Activated CD8-positive, alpha-beta memory T cell treated with anti-CD3 and anti-CD28 coated beads for 24 hours (primary cell): ENCODE measurements at regions not wholly inside any gene's neighbourhood (a gene's known extent, or its start where the extent isn't known, plus 50 kb on each side); places are given as distances from the start of the nearest gene placed in this dataset.

Experiments
- DNase-seq: peaks from one replicate; pipeline ENCODE4 v3.0.0-alpha.2; 2020

DNA sequence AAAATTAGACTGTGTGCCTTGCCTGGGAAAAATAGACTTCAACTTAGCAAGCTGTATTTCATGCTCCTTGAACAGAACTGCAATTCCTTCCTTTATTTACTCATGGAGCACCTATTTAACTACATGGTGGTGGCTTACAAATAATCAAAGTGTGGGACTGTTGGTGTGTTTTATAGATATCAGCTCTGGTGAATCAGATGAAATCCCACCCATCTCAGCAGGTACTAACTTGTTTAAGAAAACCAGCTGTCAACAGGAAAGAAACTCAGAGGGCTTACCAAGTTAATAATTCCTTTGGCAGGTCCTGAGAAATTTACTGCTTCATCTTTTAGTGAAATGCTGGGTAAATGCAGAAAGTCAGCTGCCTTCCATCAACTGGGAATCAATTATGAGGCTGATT lies 830.6 kb downstream of the SLC4A3 start:
- no peak for DNase-seq

DNA sequence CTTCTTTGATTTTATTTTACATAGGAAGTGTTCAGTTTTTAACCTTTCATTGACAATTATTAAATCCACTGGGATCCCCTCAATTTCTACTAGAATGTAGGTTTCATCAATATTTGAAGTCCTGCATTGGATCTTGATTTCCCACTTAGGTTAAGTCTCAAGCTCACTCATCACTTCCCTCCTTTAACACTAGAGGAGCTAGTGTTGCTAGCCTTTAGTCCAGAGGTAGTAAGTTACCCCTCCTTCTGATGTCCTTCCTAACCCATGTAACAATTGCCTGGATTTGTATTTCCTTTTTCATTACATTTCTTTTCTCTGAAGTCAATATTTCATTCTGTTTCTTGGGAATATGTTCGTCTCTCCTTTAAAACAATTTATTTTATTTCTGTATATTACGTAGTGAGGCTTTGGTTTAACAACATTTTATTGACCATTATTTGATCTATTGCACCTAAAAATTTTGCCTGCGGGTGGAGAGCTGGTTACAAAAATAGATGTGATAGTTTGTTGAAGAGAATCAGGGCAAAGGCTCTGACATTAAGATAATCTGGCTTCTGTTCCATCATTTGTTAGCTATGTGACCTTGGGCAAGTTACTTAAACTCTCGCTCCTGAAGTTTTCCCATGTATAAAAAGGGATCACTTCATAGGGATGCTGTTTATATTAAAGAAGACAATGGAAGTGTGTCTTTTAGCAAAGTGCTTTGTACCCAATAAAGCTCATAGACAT lies 833.0 kb downstream of the SLC4A3 start:
- DNase-seq = no peak

DNA sequence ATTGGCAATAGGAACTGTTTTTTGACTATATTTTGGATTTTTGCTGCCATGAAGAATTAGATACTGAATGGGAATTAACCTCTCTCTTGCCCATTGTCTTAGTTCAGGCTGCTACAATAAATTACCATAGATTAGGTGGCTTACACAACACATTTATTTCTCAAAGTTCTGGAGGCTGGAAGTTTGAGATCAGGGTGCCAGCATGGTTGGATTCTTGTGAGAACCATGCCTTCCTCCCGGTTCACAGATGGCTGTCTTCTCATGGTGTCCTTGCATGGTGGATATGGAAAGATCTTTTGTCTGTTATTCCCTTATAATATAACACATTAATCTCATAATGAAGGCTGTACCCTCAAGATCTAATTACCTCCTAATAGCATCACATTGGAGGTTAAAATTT lies 836.4 kb downstream of the SLC4A3 start:
- no peak for DNase-seq

DNA sequence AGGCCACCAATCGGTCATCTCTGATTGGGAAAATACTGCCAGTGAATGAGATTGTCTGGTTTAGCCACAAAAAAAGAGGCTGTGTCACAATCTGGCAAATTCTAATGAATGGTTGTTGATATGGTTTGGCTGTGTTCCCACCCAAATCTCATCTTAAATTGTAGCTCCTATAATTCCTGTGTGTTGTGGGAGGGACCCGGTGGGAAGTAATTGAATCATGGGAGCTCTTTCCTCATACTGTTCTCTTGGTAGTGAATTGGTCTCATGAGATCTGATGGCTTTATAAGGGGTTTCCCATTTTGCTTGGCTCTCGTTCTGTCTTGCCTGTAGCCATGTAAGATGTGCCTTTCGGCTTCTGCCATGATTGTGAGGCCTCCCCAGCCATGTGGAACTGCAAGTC lies 838.3 kb downstream of the SLC4A3 start:
- DNase-seq = no peak

DNA sequence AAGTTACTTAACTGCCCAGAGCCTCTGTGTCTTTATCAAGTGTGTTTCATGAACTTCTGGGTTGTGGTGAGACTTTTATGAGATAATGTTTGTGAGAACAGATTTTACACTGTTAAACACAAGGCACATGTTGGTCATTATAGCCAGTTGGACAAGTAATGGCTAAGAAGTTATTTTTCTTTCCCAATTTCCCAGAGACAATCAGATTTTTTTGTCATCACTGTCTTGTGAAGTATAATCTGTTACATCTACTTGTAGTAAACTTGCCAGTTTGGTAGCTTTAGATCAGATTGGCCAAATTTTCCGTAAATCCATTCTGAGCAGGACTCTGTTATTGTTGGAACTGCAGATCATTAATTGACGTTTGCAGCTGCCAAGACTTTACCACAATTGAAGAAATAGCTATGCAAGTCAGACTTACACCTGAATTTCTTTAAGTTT lies 838.8 kb downstream of the SLC4A3 start:
- DNase-seq = no peak

DNA sequence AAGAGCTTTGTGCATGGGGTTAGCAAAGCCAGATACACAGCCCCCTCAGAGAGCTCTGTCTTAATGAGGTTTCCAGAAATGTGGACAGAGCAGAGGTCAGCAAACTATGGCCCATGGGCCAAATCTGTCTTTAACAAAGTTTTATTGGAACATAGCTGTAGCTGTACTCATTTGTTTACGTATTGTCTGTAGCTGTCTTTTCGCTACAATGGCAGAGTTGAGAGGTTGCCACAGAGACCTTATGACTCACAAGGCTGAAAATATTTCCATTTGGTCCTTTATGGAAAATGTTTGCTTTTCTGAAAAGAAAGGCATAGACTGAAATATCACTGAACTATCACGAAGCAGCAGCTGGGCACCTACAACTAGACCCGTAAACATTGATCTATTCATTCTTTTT lies 841.8 kb downstream of the SLC4A3 start:
- DNase-seq = no peak

DNA sequence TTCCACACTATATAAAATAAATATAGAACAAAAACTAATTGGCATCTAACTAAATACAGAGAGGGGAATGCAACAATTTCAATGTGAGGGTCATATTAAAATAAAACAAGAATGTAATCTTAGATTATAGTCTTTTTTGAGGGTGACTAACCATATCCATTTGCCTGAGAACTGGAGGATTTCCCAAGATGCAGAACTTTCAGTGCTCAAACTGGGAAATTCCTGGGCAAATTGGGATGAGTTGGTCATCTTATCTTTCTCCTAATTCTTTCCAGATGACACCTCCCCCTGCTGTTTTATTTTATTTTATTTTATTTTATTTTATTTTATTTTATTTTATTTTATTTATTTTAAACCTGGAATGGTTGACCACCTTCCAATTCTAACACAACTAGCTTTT lies 846.2 kb downstream of the SLC4A3 start:
- no peak for DNase-seq

DNA sequence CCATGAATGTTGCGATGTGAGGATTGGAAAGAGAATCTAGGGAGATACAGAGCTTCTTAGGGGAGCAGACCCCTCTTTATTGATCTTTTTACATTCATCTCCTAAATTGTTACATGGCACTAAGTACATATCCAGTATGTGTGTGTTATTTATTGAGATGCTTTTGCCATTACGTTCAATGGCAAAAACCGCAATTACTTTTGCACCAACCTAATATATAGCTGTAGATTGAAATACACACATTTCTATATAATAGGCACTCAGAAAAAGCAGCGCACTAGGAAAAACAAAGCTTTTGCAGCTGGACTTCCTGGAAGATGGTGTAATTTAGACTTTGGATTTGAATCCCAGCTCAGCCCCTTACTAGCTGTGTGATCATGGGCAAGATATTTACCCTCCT lies 849.4 kb downstream of the SLC4A3 start:
- no peak for DNase-seq

DNA sequence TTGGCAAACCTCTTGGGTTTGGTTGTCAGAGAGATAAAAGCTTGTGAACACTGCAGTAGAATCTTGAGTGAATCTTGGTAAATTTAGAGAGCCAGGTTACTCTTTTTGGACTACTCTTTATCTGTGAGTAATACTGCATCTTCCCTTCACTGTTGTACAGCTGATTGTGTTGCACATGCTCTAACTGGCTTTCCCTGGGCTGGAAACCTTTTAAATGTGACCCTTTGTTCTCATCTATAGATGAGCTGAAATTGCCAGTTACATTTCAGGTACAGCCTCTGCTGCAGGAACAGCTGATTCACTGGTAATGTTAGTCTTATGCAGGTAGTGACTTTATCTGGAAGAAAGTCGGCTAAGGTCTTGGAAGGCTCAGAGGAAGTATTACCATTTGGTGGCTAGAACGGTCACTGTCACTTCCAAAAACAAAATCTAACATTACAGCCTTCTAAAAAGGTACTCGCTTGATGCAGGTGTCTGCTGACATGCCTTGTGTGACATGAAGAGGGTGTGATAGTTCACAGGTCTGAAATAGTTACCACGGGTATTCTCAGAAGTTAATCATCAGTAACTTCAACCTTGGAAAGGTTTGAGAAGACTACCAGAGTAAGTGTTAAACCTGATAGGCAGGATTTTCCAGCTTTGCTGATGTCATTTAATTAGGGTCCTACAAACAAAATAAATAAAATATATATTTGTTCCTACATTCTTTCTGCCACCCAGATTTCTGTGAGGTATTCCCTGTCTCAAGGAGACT lies 851.1 kb downstream of the SLC4A3 start:
- DNase-seq = no peak

DNA sequence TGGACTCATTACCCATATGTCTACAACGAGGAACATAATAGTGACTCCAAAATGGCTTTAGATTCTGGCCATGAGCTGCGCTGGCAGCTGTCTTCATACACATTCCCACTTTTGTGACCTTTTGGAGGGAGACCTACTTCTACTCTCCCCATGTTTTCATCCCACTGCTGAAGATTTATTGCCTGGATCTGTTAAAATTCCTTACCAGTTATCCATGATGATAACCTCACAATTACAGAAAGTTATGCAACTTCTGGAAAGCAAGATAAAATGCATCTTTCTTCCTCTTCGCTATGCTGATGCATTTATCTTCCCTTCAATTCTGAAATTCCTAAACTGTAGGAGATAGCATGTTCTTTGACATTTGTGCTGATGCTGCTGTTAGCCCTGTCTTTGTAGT lies 855.3 kb downstream of the SLC4A3 start:
- no peak for DNase-seq

DNA sequence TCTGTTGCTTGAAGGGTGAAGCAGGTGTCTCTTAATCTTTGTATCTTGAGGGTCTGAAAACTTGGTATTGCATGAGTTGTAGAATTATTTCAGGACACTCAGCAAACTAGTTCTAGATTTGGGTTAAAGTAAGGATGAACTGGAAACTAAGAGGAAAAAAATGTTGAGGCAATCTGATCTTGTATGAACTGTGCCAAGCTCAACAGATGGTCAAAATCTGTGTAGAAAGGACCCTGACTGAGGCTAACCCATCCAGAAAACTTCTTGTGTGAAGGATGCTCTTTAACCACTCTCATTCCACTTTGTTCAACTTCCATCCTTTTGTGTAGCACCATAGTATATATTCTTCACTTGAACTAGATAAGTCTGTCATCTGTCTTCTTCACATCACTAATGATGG lies 861.7 kb downstream of the SLC4A3 start:
- DNase-seq = no peak

DNA sequence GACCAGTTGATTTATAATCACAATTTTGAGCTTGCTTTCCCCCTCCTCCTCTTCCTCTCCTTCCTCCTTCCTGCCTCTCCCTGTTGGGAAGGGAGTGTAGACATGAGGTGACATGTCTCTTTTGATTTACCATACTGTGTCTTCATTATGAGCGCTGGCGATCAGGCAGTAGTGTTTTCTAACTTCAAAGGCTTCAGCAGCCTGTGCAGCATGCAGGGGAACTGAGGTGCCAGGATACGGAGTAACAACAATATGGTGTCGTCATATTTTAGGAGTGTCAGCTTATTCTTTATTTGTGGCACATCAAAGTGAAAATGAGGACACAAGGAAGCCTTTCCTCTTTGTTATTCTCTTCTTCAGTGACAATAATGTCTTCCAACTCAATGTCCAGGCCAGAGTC lies 864.2 kb downstream of the SLC4A3 start:
- DNase-seq = no peak

DNA sequence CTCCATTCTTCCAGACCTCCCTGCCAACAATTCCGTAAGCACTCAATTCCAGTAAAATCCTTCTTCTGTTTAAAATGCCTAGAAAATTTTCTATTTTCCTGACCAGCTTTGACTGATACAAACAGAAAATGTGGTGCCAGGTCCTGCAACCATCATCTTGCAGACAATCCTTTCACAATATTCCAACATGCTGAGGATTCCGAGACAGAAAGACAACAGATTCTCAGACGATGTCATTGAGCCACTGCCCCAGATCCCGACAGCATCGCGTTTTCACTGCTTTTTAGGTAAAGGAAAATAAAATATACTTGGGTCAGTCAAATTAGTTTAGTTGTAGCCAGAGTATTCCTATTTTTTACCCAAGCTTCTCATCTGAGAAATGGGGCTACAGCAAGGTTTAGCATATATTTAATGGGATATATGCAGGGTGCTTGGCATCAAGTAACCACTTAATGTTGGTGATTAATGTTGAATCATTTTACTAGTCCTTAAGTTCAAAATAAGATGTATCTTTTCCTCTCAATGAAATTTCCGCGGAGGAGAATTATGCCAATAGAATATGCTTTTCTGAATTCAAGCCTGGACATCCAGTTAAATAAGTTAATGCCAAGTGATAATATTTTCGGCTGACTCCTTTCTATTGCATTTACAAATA lies 866.6 kb downstream of the SLC4A3 start:
- no peak for DNase-seq

DNA sequence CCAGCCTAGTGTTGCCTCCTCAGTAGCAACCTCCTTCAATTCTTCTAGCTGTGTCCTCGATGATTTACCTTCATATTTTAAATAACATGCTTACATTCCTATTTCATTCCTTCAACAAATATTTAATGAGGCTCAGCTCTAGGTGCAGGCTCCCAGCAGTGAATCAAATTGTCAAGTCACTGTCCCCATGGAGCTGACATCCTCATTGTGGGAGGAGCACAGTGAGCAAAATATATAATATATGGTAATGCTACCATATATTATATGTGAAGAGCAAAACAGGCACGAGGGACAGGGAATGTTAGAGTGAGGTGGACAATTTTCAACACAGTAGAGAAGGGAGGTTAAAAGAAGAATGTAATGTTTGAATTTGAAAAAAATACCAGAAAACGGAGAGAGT lies 869.1 kb downstream of the SLC4A3 start:
- DNase-seq = no peak

DNA sequence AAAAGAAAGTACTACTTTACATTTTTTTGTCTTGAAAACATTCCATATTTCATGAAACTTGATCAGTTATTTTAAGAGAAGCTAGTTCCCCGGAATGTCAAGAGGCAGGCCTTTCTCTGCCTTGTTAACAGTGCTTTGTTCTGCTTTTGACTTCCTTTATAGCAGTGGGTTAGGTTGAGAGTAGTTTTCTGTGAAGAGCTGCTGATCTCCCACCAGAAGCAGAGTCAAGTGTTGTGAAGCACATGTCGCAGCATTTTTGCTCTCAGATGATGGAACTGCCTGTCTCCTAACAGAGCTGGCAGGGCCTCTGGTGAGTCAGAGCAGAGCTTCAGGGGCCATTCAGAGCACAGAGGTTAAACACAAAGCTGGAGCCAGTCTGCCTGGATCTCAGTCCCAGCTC lies 871.8 kb downstream of the SLC4A3 start:
- DNase-seq = no peak

DNA sequence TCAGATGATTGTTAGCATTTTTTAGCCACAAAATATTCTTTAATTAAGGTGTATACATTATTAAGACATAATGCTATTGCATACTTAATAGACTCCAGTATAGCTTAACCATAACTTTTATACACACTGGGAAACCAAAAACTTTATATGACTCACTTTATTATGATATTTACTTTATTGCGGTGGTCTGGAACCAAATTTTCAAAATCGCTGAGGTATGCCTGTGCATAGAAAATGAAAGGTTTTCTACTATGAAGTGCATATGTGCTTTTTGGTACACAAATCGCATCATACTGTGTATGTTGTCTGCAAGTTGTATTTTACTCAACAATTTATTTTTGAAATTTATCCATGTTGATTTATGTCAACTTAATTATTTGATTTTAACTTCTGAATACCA lies 875.1 kb downstream of the SLC4A3 start:
- DNase-seq = no peak

DNA sequence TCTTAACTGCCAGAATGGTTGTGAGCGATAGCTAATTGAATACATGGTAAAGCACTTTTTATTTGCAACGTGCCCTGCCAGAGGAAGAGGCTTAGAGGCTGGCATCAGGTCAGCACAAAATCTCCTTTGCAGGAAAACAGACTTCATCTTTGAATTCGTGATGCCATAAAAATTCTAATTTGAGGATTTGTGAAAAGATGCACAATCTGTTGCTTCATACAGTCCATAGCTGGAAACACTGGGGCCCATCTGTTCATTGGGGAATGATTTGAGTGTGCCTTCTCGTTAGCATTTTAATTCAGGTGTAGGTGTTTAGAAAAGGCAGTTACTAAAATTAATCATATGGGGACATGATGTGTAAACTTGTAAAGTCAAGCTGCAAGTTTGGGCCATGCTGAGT lies 876.0 kb downstream of the SLC4A3 start:
- DNase-seq = no peak

DNA sequence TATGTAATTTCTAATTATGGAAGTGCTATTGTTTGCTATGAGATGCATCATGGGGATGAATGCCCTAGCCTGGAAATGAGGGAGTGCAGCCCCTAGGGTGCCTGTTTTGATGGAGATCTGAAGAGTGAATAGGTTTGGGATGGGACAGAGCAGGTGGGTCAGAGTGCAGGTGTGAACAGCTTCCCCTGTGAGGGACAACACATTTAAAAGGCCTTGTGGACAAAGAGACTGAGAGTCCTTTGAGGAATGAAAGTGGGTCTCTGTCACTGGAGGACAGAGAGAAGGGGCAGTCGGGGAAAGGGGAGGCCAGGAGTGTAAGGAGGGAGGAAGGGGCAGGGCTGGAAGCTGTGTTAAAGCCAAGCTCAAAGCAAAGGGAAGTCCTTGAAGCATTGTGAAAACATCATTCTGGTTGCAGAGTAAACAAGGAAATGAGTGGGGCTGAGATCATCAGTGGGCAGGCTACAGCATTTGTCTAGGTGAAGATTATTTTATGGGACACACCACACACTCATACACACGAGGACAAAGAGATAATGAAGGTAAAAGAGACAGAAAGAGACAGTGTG lies 877.6 kb downstream of the SLC4A3 start:
- no peak for DNase-seq

DNA sequence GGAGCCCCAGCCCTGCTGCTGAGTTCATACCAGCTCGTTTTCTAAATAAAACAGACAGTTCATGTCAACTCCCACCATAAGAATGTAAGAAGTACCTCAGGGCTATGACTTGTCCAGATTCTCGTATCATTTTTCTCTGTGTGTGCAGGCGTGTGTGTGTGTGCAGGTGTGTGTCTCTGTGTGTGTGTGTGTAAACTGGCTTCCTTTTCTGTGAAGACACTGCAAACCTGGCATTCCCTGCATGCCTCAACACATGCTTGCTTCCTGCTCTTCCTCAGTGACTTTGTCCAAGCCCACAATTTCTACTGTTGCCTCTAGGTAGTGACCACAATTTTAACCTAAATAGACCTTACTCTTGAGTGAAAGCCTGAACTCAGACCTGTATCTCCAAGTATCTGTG lies 879.0 kb downstream of the SLC4A3 start:
- DNase-seq = no peak

DNA sequence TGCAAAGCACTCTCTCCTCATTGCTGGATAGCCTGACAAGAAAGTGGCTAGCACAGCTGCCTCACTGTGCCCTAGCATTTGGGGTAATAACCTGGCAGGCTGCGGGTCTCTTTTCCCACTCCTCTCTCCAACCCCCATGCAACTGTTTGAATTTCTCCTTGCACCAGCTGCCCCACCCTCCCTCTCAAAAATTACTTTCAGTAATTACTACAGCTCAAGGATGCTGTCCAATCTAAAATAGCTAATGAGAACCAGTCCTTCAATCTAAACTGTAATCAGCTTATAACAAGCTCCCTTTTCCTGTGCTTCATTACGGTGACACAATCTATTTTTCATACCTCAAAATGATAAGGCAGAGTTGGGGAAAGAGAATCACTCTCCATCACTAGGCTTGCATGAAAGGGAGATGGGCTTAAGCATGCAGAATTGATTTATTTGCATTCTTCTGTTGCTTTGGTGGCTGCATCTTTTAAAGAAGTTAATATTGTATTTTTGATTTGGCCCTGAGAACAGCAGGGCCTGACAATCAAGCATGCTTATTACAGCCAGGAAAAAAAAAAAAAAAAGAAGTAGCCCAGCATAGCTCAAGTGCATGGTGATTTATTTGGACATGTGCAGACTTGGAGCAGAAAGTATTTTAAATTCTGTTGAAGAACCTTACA lies 881.8 kb downstream of the SLC4A3 start:
- DNase-seq = no peak

DNA sequence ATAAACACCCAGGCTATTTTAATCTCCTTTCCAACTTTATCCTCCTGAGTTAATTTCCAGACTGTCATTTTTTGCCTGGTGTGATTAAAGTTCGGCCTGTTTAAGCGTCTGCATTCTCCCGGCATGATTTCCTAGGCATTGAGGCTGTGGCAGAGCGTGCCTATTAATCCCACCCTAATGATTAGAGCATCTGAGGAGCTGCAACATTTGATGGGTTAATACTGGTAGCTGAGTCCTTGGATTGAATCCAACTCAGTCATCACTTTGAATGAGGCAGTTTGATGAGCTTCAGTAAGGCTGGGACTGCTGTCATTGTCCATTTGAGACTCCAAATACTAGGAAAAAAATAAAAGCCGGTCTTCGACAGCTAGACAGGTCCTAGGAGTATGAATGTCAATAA lies 882.5 kb downstream of the SLC4A3 start:
- DNase-seq = no peak

DNA sequence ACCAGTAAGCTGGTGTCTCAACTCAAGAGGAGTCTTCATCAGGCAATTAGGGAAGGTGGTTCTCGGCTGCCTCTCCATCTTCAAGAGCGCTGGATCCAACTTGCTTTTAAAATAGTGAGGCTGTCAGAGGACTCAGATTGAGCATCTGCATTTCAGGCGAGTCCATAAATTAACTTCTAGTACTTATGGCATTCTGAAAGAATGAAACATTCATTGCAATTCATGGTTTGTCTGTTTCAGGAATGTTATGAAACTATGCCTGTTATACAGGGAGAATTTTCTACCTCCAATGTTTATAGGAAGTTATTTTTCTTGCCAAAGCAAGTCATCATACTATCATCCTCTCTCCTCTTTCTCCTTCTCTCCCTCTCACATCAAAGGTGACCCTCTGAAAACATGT lies 883.2 kb downstream of the SLC4A3 start:
- DNase-seq = no peak

DNA sequence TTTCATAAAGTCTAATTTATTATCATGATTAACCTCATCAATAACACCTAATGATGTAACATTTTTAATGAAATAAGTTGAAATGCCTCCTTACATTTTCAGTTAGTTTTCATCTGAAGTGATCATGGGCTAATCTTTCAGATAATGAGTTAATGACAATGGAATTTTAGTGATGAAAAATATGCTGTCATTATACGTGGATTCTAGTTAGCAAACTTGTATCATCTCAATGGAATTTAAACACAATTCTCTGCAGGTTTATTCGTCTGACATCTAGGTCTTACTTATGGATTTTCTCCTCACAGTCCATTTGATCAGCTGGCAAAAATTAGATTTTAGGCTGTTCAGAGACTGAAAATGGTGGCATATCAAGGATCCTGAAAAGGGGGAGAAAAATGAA lies 885.0 kb downstream of the SLC4A3 start:
- DNase-seq = no peak
